Esophagus muscularis mucosa (tissue), 4 donors: ENCODE measurements at regions not wholly inside any gene's neighbourhood (a gene's known extent, or its start where the extent isn't known, plus 50 kb on each side); places are given as distances from the start of the nearest gene placed in this dataset.

Source experiments
- DNase-seq: peaks from one replicate; pipeline ENCODE4 v3.0.0-alpha.2; 2017; ENCODE audit errors: extremely low spot score
- H3K27ac ChIP-seq, 4 donors: fragments of 200-600 bp; sonication (generic); replicated peaks in 1 of 4; 1 replicate in 3 of 4; 2 replicates in 1 of 4; pipeline ENCODE4 v1.5.1; 2016 to 2019; ENCODE audit warnings: mild to moderate bottlenecking in 1 of 4
- H3K27me3 ChIP-seq, 4 donors: fragments of 200-600 bp; sonication (generic); one replicate each; pipeline versions ENCODE4 v1.5.1 to v1.6.0; 2016 to 2019
- H3K36me3 ChIP-seq, 4 donors: fragments of 200-600 bp; sonication (generic); one replicate each; pipeline ENCODE4 v1.5.1; 2016 to 2019
- H3K4me1 ChIP-seq, 4 donors: fragments of 200-600 bp; sonication (generic); one replicate each; pipeline ENCODE4 v1.5.1; 2016 to 2019
- H3K4me3 ChIP-seq, 4 donors: fragments of 200-600 bp; sonication (generic); 1 replicate in 2 of 4; 2 replicates in 2 of 4; pipeline ENCODE4 v1.5.1; 2016 to 2019; ENCODE audit warnings: mild to moderate bottlenecking in 4 of 4, moderate library complexity in 1 of 4
- H3K9me3 ChIP-seq, 4 donors: fragments of 200-600 bp; sonication (generic); 1 replicate in 3 of 4; 2 replicates in 1 of 4; pipeline ENCODE4 v1.5.1; 2016 to 2019
- EP300 ChIP-seq: sonication (generic); formaldehyde crosslinking; IDR thresholded peaks from one replicate; pipeline ENCODE4 v1.6.1; 2017; ENCODE audit warnings: antibody characterized with exemption
- POLR2A ChIP-seq: fragments of 450-650 bp; IDR thresholded peaks from one replicate; pipeline ENCODE4 v1.6.1; 2017; ENCODE audit warnings: antibody characterized with exemption, moderate library complexity, mild to moderate bottlenecking, low read depth
- POLR2AphosphoS5 ChIP-seq, 2 donors: sonication (generic); formaldehyde crosslinking; IDR thresholded peaks; one replicate each; pipeline ENCODE4 v1.6.1; 2017; ENCODE audit warnings: antibody characterized with exemption in 2 of 2
- WGBS: methylation state at CpG from one replicate; pipeline ENCODE4 v1.1.5; 2018; 5-methylcytosine and 5-hydroxymethylcytosine counted together
- intact Hi-C: fragments of 100-400 bp; cut with DNase I; formaldehyde crosslinking; loops from one replicate; pipeline ENCODE4 v1.15.1; 2023
- TF ChIP-seq, protein P1 (sequence below), 3 experiments: fragments of 200-600 bp in 2 of 3; fragments of 450-650 bp in 1 of 3; sonication (generic) in 2 of 3; IDR thresholded peaks; one replicate each; pipeline ENCODE4 v1.5.1; 2017 to 2019; ENCODE audit warnings: antibody characterized with exemption in 3 of 3, mild to moderate bottlenecking in 2 of 3, moderate library complexity in 1 of 3

DNA sequence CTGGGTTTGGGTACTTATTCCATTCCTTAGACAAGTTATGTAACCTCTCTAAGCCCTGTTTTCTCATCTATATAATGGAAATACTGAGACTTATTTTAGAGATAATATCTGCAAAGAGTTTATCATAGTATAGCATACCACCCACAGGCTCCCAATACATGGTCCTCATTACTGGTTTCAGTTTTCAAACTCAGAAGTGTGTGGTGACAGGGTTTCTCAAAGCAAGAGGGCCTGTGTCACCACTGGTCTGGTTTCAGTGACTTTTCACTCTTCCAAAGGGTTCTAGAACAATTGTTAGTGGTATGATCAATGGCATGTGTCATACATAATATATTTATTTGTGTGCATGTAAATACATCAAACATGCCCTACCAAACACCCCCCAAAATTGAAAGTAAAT lies 89.2 kb upstream of the BMPER start:
- Histone ChIP-seq H3K4me1 (no peaks in the 10 kb centered on the region), H3K27me3 (no peaks in the 10 kb centered on the region), H3K27ac (no peak overlapping the region), H3K36me3 (no peaks in the 10 kb centered on the region), H3K9me3 (peaks cover 0 to 11% (median 4%) of the 10 kb centered on the region in 4 donors), H3K4me3 (no peak overlapping the region)
- DNase-seq: peak; percentile 24
- intact Hi-C loops: no loop called here
- TF ChIP-seq, protein P1, sequence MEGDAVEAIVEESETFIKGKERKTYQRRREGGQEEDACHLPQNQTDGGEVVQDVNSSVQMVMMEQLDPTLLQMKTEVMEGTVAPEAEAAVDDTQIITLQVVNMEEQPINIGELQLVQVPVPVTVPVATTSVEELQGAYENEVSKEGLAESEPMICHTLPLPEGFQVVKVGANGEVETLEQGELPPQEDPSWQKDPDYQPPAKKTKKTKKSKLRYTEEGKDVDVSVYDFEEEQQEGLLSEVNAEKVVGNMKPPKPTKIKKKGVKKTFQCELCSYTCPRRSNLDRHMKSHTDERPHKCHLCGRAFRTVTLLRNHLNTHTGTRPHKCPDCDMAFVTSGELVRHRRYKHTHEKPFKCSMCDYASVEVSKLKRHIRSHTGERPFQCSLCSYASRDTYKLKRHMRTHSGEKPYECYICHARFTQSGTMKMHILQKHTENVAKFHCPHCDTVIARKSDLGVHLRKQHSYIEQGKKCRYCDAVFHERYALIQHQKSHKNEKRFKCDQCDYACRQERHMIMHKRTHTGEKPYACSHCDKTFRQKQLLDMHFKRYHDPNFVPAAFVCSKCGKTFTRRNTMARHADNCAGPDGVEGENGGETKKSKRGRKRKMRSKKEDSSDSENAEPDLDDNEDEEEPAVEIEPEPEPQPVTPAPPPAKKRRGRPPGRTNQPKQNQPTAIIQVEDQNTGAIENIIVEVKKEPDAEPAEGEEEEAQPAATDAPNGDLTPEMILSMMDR (IDR thresholded peaks at IDR 0.05): no peak
- TF ChIP-seq POLR2A (no peak), EP300 (no peak)

DNA sequence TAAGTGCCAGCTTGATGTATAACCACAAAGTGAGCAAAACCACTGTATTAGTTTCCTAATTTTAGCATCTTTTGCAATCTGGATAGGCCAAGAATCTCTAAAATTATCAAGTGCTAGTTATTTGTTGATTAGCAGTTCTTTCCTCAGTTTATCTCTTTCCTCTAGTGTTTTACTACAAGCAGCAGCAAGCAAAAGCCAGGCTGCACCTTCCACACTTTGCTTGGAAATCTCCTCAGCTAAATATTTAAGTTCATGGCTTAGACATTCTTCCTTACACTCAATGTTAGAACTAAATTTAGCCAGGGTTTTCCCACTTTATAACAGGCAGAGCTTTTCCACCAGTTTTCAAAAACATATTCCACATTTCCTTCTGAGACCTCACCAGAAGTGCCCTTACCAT lies 85.7 kb upstream of the BMPER start:
- no peak overlapping the region for H3K27ac ChIP-seq
- no peak overlapping the region for H3K4me3 ChIP-seq
- no peaks in the 10 kb centered on the region for H3K27me3 ChIP-seq
- no peaks in the 10 kb centered on the region for H3K4me1 ChIP-seq
- TF ChIP-seq, protein P1 (IDR thresholded peaks at IDR 0.05): no peak
- TF ChIP-seq POLR2A (no peak), EP300 (no peak), POLR2AphosphoS5 (IDR thresholded peaks at IDR 0.05) (no peak)
- no peaks in the 10 kb centered on the region for H3K36me3 ChIP-seq
- intact Hi-C loops: no loop called here
- DNase-seq: no peak
- H3K9me3 ChIP-seq: peaks cover 0 to 11% (median 4%) of the 10 kb centered on the region in 4 donors

DNA sequence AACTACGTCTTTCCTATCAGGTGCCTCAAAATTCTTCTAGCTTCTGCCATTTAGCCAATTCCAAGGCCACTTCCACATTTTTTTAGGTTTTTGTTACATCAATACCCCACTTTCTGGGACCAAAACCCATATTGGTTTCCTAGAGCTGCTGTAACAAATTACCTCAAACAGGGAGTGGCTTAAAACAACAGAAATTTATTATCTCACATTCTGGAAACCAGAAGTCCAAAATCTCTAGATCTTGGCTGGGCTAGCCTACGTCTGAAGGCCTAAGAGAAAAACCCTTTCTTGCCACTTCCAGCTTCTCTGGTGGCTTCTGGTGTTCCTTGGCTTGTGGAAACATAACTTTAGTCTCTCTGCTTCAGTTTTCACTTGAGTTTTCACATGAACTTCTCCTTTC lies 85.1 kb upstream of the BMPER start:
- Histone ChIP-seq H3K27me3 (no peaks in the 10 kb centered on the region), H3K9me3 (peaks cover 0 to 11% (median 4%) of the 10 kb centered on the region in 4 donors), H3K4me3 (no peak overlapping the region), H3K27ac (no peak overlapping the region), H3K4me1 (no peaks in the 10 kb centered on the region), H3K36me3 (no peaks in the 10 kb centered on the region)
- no peak for TF ChIP-seq EP300
- TF ChIP-seq, protein P1 (IDR thresholded peaks at IDR 0.05): no peak
- no peak for TF ChIP-seq POLR2AphosphoS5 (IDR thresholded peaks at IDR 0.05)
- no peak for TF ChIP-seq POLR2A
- no peak for DNase-seq
- WGBS: 88% methylated on average over 2 of the region's 2 CpGs
- intact Hi-C loops: no loop called here

DNA sequence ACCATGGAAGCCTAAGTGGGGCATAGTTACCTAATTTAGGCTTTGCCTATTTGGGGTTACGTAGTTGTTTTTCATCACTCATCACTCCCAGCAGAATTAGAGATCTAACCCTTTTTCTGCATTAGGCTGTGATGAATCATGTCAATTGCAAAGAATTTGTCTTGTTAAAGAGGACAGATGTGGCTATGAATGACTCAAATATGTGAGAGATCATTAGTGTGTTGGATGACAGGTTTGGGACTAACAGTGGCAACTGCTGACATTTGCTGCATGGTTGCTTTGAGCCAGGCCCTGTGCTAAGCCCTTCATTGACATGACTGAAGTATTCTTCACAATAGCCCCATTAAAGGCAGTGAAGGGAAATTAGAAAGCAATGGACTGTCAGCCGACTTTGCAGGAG lies 83.4 kb upstream of the BMPER start:
- whole genome bisulfite sequencing: 73% methylated on average over 2 of the region's 2 CpGs
- Histone ChIP-seq H3K27ac (no peak overlapping the region), H3K4me1 (no peaks in the 10 kb centered on the region), H3K36me3 (no peaks in the 10 kb centered on the region), H3K9me3 (peaks cover 0 to 11% (median 4%) of the 10 kb centered on the region in 4 donors), H3K27me3 (no peaks in the 10 kb centered on the region), H3K4me3 (no peak overlapping the region)
- no peak for TF ChIP-seq POLR2A
- no peak for TF ChIP-seq POLR2AphosphoS5 (IDR thresholded peaks at IDR 0.05)
- TF ChIP-seq EP300: no peak
- TF ChIP-seq, protein P1 (IDR thresholded peaks at IDR 0.05): no peak
- intact Hi-C loops: no loop called here
- no peak for DNase-seq

DNA sequence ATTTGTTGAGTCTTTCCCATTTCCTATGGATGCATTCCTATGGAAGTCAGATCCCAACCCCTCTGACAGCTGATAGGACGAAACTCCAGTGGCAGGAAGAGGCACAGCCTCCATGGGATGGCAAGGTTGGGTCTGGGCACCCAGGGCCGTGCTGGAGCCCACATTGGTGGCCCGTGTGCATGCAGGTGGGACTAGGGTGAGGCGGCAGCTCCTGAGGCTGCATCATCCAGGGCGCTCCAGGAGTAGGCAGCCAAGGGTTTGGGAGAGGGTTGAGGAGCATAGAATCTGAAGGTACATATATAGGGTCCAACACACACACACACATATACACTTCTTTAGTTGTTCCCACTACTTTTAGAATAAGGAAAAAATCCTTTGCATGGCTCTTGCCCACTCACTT lies 81.4 kb upstream of the BMPER start:
- intact Hi-C loops: no loop called here
- no peak overlapping the region for H3K27ac ChIP-seq
- no peaks in the 10 kb centered on the region for H3K4me1 ChIP-seq
- TF ChIP-seq EP300: no peak
- no peak for TF ChIP-seq POLR2AphosphoS5 (IDR thresholded peaks at IDR 0.05)
- TF ChIP-seq, protein P1 (IDR thresholded peaks at IDR 0.05): no peak
- no peak for TF ChIP-seq POLR2A
- H3K27me3 ChIP-seq: no peaks in the 10 kb centered on the region
- no peak for DNase-seq
- no peaks in the 10 kb centered on the region for H3K36me3 ChIP-seq
- WGBS: 89% methylated on average over 5 of the region's 5 CpGs
- H3K9me3 ChIP-seq: peaks cover 0 to 11% (median 4%) of the 10 kb centered on the region in 4 donors
- H3K4me3 ChIP-seq: no peak overlapping the region
